RCC 7860 (cell line): ENCODE measurements at regions not wholly inside any gene's neighbourhood (a gene's known extent, or its start where the extent isn't known, plus 50 kb on each side); places are given as distances from the start of the nearest gene placed in this dataset.

Source experiments
- DNase-seq: peaks from one replicate; pipeline ENCODE4 v3.0.0-alpha.2; 2015; ENCODE audit warnings: low spot score
- FAIRE-seq: peaks from 2 replicates; lab custom pipeline; 2012; peaks lifted over from hg19 to GRCh38; lab: Jason Lieb, UNC

GRCh38 chr14:89013698-89014568, 189.5 kb downstream of the TTC8 start:
- no peak for FAIRE-seq
- DNase-seq: no peak

- no peak for FAIRE-seq
- no peak for DNase-seq
Observed at GRCh38 chr14:89014569-89014850, 190.1 kb downstream of the TTC8 start.

- DNase-seq (no peak), FAIRE-seq (no peak)
Observed at GRCh38 chr14:89015016-89015415, 190.6 kb downstream of the TTC8 start.

- no peak for DNase-seq
- no peak for FAIRE-seq
Observed at GRCh38 chr14:89017417-89017816, 193.0 kb downstream of the TTC8 start.

GRCh38 chr14:89022274-89022673, 197.8 kb downstream of the TTC8 start:
- DNase-seq: no peak
- no peak for FAIRE-seq

- no peak for DNase-seq
- no peak for FAIRE-seq
Observed at GRCh38 chr14:89024691-89025090, 200.2 kb downstream of the TTC8 start.

- FAIRE-seq (no peak), DNase-seq (no peak)
Observed at GRCh38 chr14:89025561-89026236, 201.2 kb downstream of the TTC8 start.

- DNase-seq (no peak), FAIRE-seq (no peak)
Observed at GRCh38 chr14:89027097-89027740, 202.8 kb downstream of the TTC8 start.

- FAIRE-seq: no peak
Observed at GRCh38 chr14:89028462-89029134, 204.1 kb downstream of the TTC8 start.

GRCh38 chr14:89029961-89030694, 205.7 kb downstream of the TTC8 start:
- DNase-seq (no peak), FAIRE-seq (no peak)

More at GRCh38 chr14:89028462-89029134, 204.1 kb downstream of the TTC8 start:
- DNase-seq: no peak

GRCh38 chr14:89030921-89031320, 206.5 kb downstream of the TTC8 start:
- FAIRE-seq (no peak), DNase-seq (no peak)

- FAIRE-seq (no peak), DNase-seq (no peak)
Observed at GRCh38 chr14:89032086-89032649, 207.7 kb downstream of the TTC8 start.

- FAIRE-seq (no peak), DNase-seq (no peak)
Observed at GRCh38 chr14:89033756-89034155, 209.3 kb downstream of the TTC8 start.

- no peak for FAIRE-seq
- no peak for DNase-seq
Observed at GRCh38 chr14:89036371-89036770, 211.9 kb downstream of the TTC8 start.

GRCh38 chr14:89037065-89037464, 212.6 kb downstream of the TTC8 start:
- FAIRE-seq (no peak), DNase-seq (no peak)

GRCh38 chr14:89040080-89040459, 215.6 kb downstream of the TTC8 start:
- DNase-seq (no peak), FAIRE-seq (no peak)

GRCh38 chr14:89040460-89041256, 216.2 kb downstream of the TTC8 start:
- DNase-seq (peak; percentile 76), FAIRE-seq (peak; percentile 44)

GRCh38 chr14:89041257-89041582, 216.8 kb downstream of the TTC8 start:
- DNase-seq (peak; percentile 34), FAIRE-seq (no peak)

GRCh38 chr14:89042021-89042420, 217.6 kb downstream of the TTC8 start:
- no peak for FAIRE-seq
- DNase-seq: no peak

GRCh38 chr14:89053303-89053702, 228.9 kb downstream of the TTC8 start:
- DNase-seq (no peak), FAIRE-seq (no peak)
